Cardiac fibroblast (primary cell): ENCODE measurements at regions not wholly inside any gene's neighbourhood (a gene's known extent, or its start where the extent isn't known, plus 50 kb on each side); places are given as distances from the start of the nearest gene placed in this dataset.
"Not testable (repeated sequence)": the region's sequence is repeated elsewhere in the genome, so short reads cannot be mapped to it uniquely, and the experiment has no call there.

Experiments
- DNase-seq, 2 donors: peaks; one replicate each; pipeline versions ENCODE4 v3.0.0 to v3.0.0-alpha.2; 2010; ENCODE audit warnings: low read depth in 2 of 2
- H3K4me3 ChIP-seq, 2 donors: replicated peaks in 1 of 2; 1 replicate in 1 of 2; 2 replicates in 1 of 2; pipeline ENCODE4 v1.5.1; 2011; ENCODE audit warnings: low read depth in 2 of 2, low read length in 2 of 2, mild to moderate bottlenecking in 2 of 2, moderate library complexity in 1 of 2
- TF ChIP-seq, protein P1 (sequence below): IDR thresholded peaks from one replicate; pipeline ENCODE4 v1.5.1; 2011; ENCODE audit warnings: low read depth, mild to moderate bottlenecking, low read length, inconsistent platforms

DNA sequence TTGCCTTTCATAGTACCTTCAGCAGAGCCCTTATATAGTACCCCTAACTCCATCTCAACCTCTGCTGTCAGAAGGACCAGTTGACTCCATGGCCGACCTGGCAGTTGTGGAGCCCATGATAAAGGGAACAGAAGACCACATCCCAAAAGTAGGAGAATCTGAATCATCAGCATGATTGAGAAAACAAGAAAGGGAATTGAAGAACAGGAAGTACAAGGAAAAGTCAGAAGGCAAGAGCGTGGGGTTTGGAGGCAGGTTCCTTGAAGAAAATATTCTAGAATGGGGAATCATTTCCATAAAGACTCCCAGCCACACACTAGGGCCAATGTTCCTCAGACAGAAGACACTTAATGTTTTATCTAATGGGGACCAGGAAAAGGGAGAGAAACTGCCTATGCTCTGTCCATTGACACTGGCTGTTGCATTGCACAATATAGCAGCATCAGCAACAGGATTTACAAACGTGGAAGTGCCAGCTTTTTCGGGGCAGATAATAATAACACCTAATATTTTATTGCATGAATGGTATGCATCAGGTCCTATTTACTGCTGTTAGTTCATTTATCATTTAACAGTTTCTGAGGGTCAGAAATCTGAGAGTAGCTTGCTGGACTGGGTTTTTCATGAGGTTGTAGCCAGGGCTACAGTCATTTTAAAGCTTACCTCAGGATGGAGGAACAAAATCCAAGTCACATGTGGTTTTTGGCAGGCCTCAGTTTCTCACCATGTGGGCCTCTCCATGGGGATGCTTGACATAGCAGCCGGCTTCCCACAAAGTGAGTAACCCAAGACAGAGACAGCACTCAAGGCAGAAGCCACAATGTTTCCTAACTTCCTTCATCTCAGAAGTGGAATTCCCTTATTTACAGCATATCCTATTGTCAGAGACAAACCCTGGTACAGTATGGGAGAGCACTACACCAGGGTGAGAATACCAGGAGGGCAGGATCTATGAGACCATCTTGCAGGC, 483.4 kb downstream of the PLPP3 start:
- TF ChIP-seq, protein P1, sequence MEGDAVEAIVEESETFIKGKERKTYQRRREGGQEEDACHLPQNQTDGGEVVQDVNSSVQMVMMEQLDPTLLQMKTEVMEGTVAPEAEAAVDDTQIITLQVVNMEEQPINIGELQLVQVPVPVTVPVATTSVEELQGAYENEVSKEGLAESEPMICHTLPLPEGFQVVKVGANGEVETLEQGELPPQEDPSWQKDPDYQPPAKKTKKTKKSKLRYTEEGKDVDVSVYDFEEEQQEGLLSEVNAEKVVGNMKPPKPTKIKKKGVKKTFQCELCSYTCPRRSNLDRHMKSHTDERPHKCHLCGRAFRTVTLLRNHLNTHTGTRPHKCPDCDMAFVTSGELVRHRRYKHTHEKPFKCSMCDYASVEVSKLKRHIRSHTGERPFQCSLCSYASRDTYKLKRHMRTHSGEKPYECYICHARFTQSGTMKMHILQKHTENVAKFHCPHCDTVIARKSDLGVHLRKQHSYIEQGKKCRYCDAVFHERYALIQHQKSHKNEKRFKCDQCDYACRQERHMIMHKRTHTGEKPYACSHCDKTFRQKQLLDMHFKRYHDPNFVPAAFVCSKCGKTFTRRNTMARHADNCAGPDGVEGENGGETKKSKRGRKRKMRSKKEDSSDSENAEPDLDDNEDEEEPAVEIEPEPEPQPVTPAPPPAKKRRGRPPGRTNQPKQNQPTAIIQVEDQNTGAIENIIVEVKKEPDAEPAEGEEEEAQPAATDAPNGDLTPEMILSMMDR: no peak
- peak; percentile 83 to 85 for DNase-seq
- no peak overlapping the region for H3K4me3 ChIP-seq

DNA sequence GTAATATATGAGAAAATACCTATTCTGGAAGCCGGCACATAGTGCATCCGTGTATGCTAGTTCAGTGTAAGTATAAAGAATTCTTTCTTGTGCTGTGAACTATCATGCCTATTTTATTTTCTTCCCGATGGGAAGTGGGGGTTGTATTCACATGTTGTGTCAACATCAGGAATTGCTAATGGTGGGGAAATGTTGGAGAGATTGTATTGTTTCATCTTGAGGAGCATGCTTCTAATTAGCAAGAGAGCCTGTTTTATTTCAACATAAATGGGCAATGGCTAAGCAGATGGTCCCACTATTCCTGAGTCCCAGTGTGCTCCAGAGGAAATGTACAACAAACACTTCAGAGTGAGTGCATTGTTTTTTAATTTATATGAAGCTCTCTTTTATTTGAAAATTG, 485.2 kb downstream of the PLPP3 start:
- peak in 1 of 2 donors; percentile 23 for DNase-seq
- no peak overlapping the region for H3K4me3 ChIP-seq
- TF ChIP-seq, protein P1: no peak

DNA sequence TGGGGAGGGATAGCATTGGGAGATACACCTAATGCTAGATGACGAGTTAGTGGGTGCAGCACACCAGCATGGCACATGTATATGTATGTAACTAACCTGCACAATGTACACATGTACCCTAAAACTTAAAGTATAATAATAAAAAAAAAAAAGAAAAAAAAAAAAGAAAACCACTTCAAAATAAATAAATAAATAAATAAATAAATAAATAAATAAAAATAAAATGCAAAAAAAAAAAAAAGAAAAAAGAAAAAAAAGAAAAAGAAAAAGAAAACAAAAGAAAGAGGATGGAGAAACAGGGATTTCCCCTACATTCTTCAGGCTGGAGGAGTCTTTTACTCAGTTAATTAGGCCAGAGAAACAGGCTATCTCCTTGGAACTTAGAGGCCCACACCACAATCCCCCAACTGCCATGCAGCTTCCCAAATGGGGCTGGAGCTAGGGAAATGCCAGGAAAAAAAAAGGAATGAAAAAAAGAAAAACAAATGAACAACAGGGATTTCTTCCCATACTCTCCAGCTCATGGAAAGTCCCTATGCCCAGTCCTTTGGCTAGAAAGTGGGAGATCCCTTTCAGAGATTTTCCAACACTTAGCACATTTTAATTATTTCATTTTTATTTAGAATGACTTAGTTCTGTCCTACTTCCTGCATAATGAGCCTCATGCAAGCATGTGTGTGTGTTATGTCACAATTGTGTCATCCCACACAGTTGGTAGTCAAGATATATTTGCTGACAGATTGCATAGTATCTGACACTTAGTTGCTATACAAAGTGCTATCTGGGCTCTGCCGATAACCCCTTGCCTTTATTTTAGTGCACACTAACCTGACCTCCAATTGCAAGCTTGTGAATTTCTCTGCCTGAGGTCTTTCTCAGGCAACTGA, 486.4 kb downstream of the PLPP3 start:
- TF ChIP-seq, protein P1: no peak
- H3K4me3 ChIP-seq: no peak overlapping the region
- DNase-seq: peak in 1 of 2 donors; percentile 14

DNA sequence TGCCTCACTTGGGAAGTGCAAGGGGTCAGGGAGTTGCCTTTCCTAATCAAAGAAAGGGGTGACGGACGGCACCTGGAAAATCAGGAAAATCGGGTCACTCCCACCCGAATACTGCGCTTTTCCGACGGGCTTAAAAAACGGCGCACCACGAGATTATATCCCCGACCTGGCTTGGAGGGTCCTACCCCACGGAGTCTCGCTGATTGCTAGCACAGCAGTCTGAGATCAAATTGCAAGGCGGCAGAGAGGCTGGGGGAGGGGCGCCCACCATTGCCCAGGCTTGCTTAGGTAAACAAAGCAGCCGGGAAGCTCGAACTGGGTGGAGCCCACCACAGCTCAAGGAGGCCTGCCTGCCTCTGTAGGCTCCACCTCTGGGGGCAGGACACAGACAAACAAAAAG, 489.5 kb downstream of the PLPP3 start:
- not testable (repeated sequence) for H3K4me3 ChIP-seq, DNase-seq

DNA sequence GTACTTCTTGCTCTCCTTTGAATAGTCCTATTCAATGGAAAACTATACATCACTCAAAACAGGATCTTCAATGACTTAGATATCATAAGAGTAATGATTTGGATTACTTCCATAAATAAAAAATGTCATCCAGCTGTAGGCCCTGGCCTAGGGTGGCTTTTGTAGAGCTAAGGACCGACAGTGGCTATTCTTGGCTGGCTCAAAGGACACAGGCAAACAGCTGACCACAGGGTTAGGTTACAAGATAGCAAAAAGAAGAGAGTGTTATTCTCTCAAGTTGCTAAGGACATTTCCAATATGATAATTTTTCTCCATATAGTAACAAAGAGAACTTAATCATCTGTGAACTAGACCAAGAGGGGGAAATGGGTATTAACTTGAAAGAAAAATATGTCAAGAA, 495.1 kb downstream of the PLPP3 start:
- no peak overlapping the region for H3K4me3 ChIP-seq
- no peak for DNase-seq
- TF ChIP-seq, protein P1: no peak

DNA sequence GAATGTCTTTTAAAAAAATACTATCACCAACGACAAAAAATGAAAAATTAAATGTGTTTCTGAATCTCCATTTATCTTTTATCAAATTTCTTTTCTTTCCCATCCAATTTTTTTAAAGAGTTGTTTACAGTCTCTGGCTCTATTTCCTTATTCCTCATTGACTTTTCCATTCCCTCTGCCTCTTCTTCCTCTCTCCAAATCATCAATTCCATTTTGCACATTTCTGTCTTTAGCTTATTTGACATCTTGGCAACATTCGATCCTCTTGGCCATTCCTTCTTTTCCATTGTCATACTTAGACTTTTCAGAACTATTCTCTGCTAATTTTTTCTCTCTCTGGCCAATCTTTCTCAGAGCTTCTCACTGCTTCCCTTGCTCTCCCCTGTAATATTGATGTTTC, 497.6 kb downstream of the PLPP3 start:
- TF ChIP-seq, protein P1: no peak
- no peak overlapping the region for H3K4me3 ChIP-seq
- no peak for DNase-seq

DNA sequence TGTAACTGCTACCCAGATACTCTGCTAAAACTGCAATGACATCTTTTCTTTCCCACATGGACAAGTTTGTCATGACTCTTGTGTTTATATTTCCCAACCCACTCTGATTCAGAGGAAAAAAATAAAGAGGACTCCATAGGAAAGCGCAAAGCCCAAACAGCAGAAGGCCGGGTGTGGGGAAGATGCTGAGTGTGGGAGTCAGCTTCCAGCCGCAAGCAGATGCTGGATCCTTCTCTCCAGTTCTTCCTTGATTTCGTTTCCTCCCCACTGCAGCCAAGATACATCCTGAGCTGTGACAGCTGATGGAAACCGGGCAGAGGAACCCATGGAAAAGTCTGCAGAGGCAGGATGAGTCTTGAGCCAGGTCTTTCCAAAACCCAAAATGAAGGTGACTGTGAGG, 498.2 kb downstream of the PLPP3 start:
- H3K4me3 ChIP-seq: no peak overlapping the region
- DNase-seq: peak; percentile 74 to 82
- TF ChIP-seq, protein P1: no peak
